A673 (cell line): ENCODE measurements at regions not wholly inside any gene's neighbourhood (a gene's known extent, or its start where the extent isn't known, plus 50 kb on each side); places are given as distances from the start of the nearest gene placed in this dataset.

Experiments used
- BruUV-seq: library from RNA; stranded (reverse); fragments of 400-500 nt; replicated peaks from 2 replicates; lab custom pipeline; 2021; lab: Mats Ljungman, UMichigan
- CTCF ChIA-PET: fragments of 300-600 bp; sonication (Branson Sonifier 250); formaldehyde crosslinking; loops from one replicate; lab custom pipeline; 2022; ENCODE audit warnings: antibody characterized with exemption; lab: Charles Lee
- POLR2A ChIA-PET: fragments of 300-600 bp; sonication (Branson Sonifier 250); formaldehyde crosslinking; loops from one replicate; lab custom pipeline; 2022; ENCODE audit warnings: antibody characterized with exemption; ENCODE audit not compliant: low non-redundant PET; lab: Charles Lee
- DNase-seq: peaks from one replicate; pipeline ENCODE4 v3.0.0-alpha.2; 2015; ENCODE audit warnings: low spot score
- H3K27ac ChIP-seq: fragments of 200-600 bp; sonication (generic); 2 replicates; pipeline ENCODE4 v1.5.1; 2016; ENCODE audit warnings: mixed run types, low read depth, mild to moderate bottlenecking, mixed read lengths, antibody characterized with exemption, low read length; ENCODE audit not compliant: poor library complexity, severe bottlenecking
- H3K27me3 ChIP-seq: fragments of 200-600 bp; sonication (generic); replicated peaks from 2 replicates; pipeline ENCODE4 v1.6.1; 2017; ENCODE audit warnings: mixed run types, low read depth, mild to moderate bottlenecking, mixed read lengths, antibody characterized with exemption, low read length; ENCODE audit not compliant: insufficient read depth, poor library complexity
- H3K36me3 ChIP-seq: fragments of 200-600 bp; sonication (generic); 2 replicates; pipeline ENCODE4 v1.6.1; 2016; ENCODE audit warnings: mixed run types, mild to moderate bottlenecking, mixed read lengths, antibody characterized with exemption, low read length; ENCODE audit not compliant: insufficient read depth, poor library complexity, severe bottlenecking
- H3K4me1 ChIP-seq: fragments of 200-600 bp; sonication (generic); 2 replicates; pipeline ENCODE4 v1.6.1; 2017; ENCODE audit warnings: mixed run types, mild to moderate bottlenecking, mixed read lengths, antibody characterized with exemption, low read length; ENCODE audit not compliant: insufficient read depth, poor library complexity, severe bottlenecking
- H3K4me3 ChIP-seq: fragments of 200-600 bp; sonication (generic); 2 replicates; pipeline ENCODE4 v1.5.1; 2016; ENCODE audit warnings: low read depth, mixed run types, mild to moderate bottlenecking, mixed read lengths, low read length; ENCODE audit not compliant: poor library complexity, severe bottlenecking
- H3K9me3 ChIP-seq: fragments of 200-600 bp; sonication (generic); 2 replicates; pipeline ENCODE4 v1.6.1; 2016; ENCODE audit warnings: mixed run types, low read depth, mild to moderate bottlenecking, mixed read lengths, antibody characterized with exemption, low read length; ENCODE audit not compliant: poor library complexity, severe bottlenecking
- CTCF ChIP-seq: fragments of 300-800, 200-600 bp; sonication (generic); conservative IDR thresholded peaks from 2 replicates; pipeline ENCODE4 v1.5.1; 2017; ENCODE audit warnings: low read depth, mild to moderate bottlenecking, antibody characterized with exemption, low read length, moderate library complexity, mixed read lengths
- EZH2 ChIP-seq: fragments of 200-600 bp; sonication (generic); IDR thresholded peaks from 2 replicates; pipeline ENCODE4 v1.6.1; 2017; ENCODE audit warnings: borderline replicate concordance, low read depth, mild to moderate bottlenecking, mixed read lengths, antibody characterized with exemption, low read length; ENCODE audit not compliant: poor library complexity, severe bottlenecking
- intact Hi-C: fragments of 100-400 bp; cut with micrococcal nuclease; formaldehyde crosslinking; loops from one replicate; pipeline ENCODE4 v1.10.0; 2022; ENCODE audit not compliant: unreplicated experiment

GRCh38 chr9:87029905-87030304 lies 82.6 kb upstream of the GAS1 start:
- POLR2A ChIA-PET, result no interaction called here
- CTCF ChIA-PET, result no interaction called here
- no peaks in the 10 kb centered on the region for H3K36me3 ChIP-seq
- BruUV-seq, result no TSS peak
- TF ChIP-seq CTCF, result no peak
- no peak for TF ChIP-seq EZH2
- no peak overlapping the region for H3K4me3 ChIP-seq
- no peak for DNase-seq
- intact Hi-C loops, result no loop called here
- H3K9me3 ChIP-seq, result no peaks in the 10 kb centered on the region
- H3K4me1 ChIP-seq, result peaks cover 20% of the 10 kb centered on the region
- no peaks in the 10 kb centered on the region for H3K27me3 ChIP-seq
- no peak overlapping the region for H3K27ac ChIP-seq

- ChIA-PET POLR2A (no interaction called here), CTCF (no interaction called here)
- BruUV-seq, result no TSS peak
These were observed 87.5 kb upstream of the GAS1 start for GRCh38 chr9:87034841-87035240.

GRCh38 chr9:87035879-87036278 lies 88.6 kb upstream of the GAS1 start:
- Histone ChIP-seq H3K27me3 (no peaks in the 10 kb centered on the region), H3K9me3 (no peaks in the 10 kb centered on the region), H3K4me1 (peaks cover 37% of the 10 kb centered on the region), H3K36me3 (no peaks in the 10 kb centered on the region), H3K27ac (peak overlapping the region; percentile 12), H3K4me3 (no peak overlapping the region)
- intact Hi-C loops, result no loop called here
- DNase-seq, result no peak
- CTCF ChIA-PET, result no interaction called here
- POLR2A ChIA-PET, result no interaction called here
- no TSS peak for BruUV-seq
- TF ChIP-seq CTCF (no peak), EZH2 (no peak)

More at GRCh38 chr9:87034841-87035240, 87.5 kb upstream of the GAS1 start:
- TF ChIP-seq EZH2 (no peak), CTCF (no peak)
- Histone ChIP-seq H3K27me3 (no peaks in the 10 kb centered on the region), H3K9me3 (no peaks in the 10 kb centered on the region), H3K4me3 (no peak overlapping the region), H3K27ac (no peak overlapping the region), H3K36me3 (no peaks in the 10 kb centered on the region), H3K4me1 (peaks cover 37% of the 10 kb centered on the region)
- no peak for DNase-seq
- intact Hi-C loops, result no loop called here
